Frontal cortex (tissue), 3 donors: ENCODE measurements at regions not wholly inside any gene's neighbourhood (a gene's known extent, or its start where the extent isn't known, plus 50 kb on each side); places are given as distances from the start of the nearest gene placed in this dataset.

Experiments
- DNase-seq, 2 donors: peaks; one replicate each; pipeline ENCODE4 v3.0.0; 2012; ENCODE audit warnings: low spot score in 2 of 2
- FAIRE-seq: peaks from 2 replicates; lab custom pipeline; 2012; peaks lifted over from hg19 to GRCh38; lab: Jason Lieb, UNC
- donor health status: control.
- donor health status: control.
- donor health status: control.

- no peak for FAIRE-seq
Observed at GRCh38 chr12:111310076-111310870, 58.6 kb downstream of the PHETA1 start.

GRCh38 chr12:111309584-111309983 is 59.3 kb downstream of the PHETA1 start:
- FAIRE-seq (no peak), DNase-seq (no peak)

More at GRCh38 chr12:111310076-111310870, 58.6 kb downstream of the PHETA1 start:
- no peak for DNase-seq

GRCh38 chr12:111308473-111308872 is 60.4 kb downstream of the PHETA1 start:
- no peak for DNase-seq
- FAIRE-seq: no peak

GRCh38 chr12:111304642-111305071 is 64.2 kb downstream of the PHETA1 start:
- no peak for FAIRE-seq
- no peak for DNase-seq

GRCh38 chr12:111303531-111303930 is 65.4 kb downstream of the PHETA1 start:
- FAIRE-seq: no peak
- no peak for DNase-seq

- peak in 1 of 2 donors; percentile 72 for DNase-seq
- FAIRE-seq: no peak
Observed at GRCh38 chr12:111298582-111299436, 70.1 kb downstream of the PHETA1 start.

GRCh38 chr12:111297703-111298426 is 71.0 kb downstream of the PHETA1 start:
- DNase-seq (no peak), FAIRE-seq (no peak)

- DNase-seq (no peak), FAIRE-seq (no peak)
Observed at GRCh38 chr12:111296906-111297463, 71.9 kb downstream of the PHETA1 start.

- FAIRE-seq (no peak), DNase-seq (no peak)
Observed at GRCh38 chr12:111295176-111295575, 73.7 kb downstream of the PHETA1 start.

GRCh38 chr12:111293266-111294009 is 75.5 kb downstream of the PHETA1 start:
- no peak for DNase-seq
- no peak for FAIRE-seq

- FAIRE-seq: no peak
- no peak for DNase-seq
Observed at GRCh38 chr12:111291357-111291756, 77.5 kb downstream of the PHETA1 start.

GRCh38 chr12:111288771-111289170 is 80.1 kb downstream of the PHETA1 start:
- DNase-seq (no peak), FAIRE-seq (no peak)

GRCh38 chr12:111287125-111287900 is 81.6 kb downstream of the PHETA1 start:
- DNase-seq (no peak), FAIRE-seq (no peak)

- DNase-seq (no peak), FAIRE-seq (no peak)
Observed at GRCh38 chr12:111285200-111285599, 83.7 kb downstream of the PHETA1 start.

GRCh38 chr12:111284709-111285108 is 84.2 kb downstream of the PHETA1 start:
- DNase-seq (no peak), FAIRE-seq (no peak)

GRCh38 chr12:111283966-111284365 is 84.9 kb downstream of the PHETA1 start:
- DNase-seq: no peak
- no peak for FAIRE-seq

- DNase-seq: no peak
- FAIRE-seq: no peak
Observed at GRCh38 chr12:111283521-111283920, 85.4 kb downstream of the PHETA1 start.

GRCh38 chr12:111277570-111277969 is 91.3 kb downstream of the PHETA1 start:
- FAIRE-seq (no peak), DNase-seq (no peak)

GRCh38 chr12:111276146-111276545 is 92.7 kb downstream of the PHETA1 start:
- DNase-seq (no peak), FAIRE-seq (no peak)
